ENCODE measurements at regions not wholly inside any gene's neighbourhood (a gene's known extent, or its start where the extent isn't known, plus 50 kb on each side); places are given as distances from the start of the nearest gene placed in this dataset.
"Not testable (repeated sequence)": the region's sequence is repeated elsewhere in the genome, so short reads cannot be mapped to it uniquely, and the experiment has no call there.

DNA sequence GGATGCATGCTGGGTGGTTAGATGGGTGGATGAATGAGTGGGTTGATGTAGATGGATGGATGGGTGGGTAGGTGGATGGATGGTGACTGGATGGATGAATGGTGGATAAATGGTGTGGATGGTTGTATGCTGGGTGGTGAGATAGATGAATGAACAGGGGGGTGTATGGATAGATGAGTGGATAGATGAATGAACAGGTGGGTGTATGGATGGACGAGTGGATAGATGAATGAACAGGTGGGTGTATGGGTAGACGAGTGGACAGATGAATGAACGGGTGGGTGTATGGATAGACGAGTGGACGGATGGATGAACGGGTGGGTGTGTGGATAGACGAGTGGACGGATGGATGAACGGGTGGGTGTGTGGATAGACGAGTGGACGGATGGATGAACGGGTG, 108.2 kb downstream of the NPIPB11 start:
- H2AFZ ChIP-seq (ENCODE audit: low read depth, low read length); H3K79me2 ChIP-seq (ENCODE audit: control insufficient read depth, insufficient read depth, low read length); H3K36me3 ChIP-seq (ENCODE audit: control insufficient read depth, insufficient read depth, low read length); H3K4me3 ChIP-seq; H3K4me1 ChIP-seq (replicated peaks in 1 of 2; ENCODE audit: control insufficient read depth in 2 of 2, insufficient read depth in 2 of 2, low read length in 2 of 2); DNase-seq (ENCODE audit: extremely low read depth in 1 of 4, low spot score in 3 of 4); H4K20me1 ChIP-seq (replicated peaks; ENCODE audit: control insufficient read depth, insufficient read depth, low read length); H3K27ac ChIP-seq (ENCODE audit: extremely low read depth, low read depth, low read length); H3K9me1 ChIP-seq (ENCODE audit: control insufficient read depth, insufficient read depth, low read length); H3K4me2 ChIP-seq (ENCODE audit: insufficient read depth, low read length); CTCF ChIA-PET (ENCODE audit: low intra/inter-chr PET ratio); POLR2A ChIA-PET; intact Hi-C loops (cut with micrococcal nuclease); H3K9ac ChIP-seq (ENCODE audit: insufficient read depth in 1 of 2, low read depth in 2 of 2, low read length in 2 of 2); H3K27me3 ChIP-seq (ENCODE audit: control insufficient read depth in 2 of 2, insufficient read depth in 2 of 2, low read length in 2 of 2); H3K9me3 ChIP-seq (replicated peaks; ENCODE audit: control insufficient read depth, insufficient read depth, low read depth, low read length); ATAC-seq; FAIRE-seq; BruUV-seq (replicated peaks); in situ Hi-C loops (cut with MboI): not testable (repeated sequence)
- TF ChIP-seq, protein P1, sequence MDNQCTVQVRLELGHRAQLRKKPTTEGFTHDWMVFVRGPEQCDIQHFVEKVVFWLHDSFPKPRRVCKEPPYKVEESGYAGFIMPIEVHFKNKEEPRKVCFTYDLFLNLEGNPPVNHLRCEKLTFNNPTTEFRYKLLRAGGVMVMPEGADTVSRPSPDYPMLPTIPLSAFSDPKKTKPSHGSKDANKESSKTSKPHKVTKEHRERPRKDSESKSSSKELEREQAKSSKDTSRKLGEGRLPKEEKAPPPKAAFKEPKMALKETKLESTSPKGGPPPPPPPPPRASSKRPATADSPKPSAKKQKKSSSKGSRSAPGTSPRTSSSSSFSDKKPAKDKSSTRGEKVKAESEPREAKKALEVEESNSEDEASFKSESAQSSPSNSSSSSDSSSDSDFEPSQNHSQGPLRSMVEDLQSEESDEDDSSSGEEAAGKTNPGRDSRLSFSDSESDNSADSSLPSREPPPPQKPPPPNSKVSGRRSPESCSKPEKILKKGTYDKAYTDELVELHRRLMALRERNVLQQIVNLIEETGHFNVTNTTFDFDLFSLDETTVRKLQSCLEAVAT (IDR thresholded peaks at IDR 0.05): peak in 1 of 2 experiments; percentile 65; a peak in 1 of 4 replicates
- 7% methylated on average over 3 of the region's 12 CpGs for WGBS (ENCODE audit: insufficient coverage, low coverage, missing lambda C conversion rate)

DNA sequence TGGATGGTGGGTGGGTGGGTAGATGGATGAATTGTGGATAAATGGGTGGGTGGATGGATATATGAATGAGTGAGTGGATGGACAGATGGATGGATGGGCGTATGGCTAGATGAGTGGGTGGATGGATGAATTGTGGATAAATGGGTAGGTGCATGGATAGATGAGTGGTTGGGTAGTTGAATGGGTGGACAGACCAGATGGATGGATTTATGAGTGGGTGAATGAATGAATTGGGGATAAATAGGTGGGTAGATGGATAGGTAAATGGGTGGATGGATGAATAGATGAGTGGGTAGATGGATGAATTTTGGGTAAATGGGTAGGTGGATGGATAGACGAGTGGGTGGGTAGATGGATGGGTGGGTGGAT, 108.7 kb downstream of the NPIPB11 start:
- CTCF ChIA-PET (ENCODE audit: low intra/inter-chr PET ratio); H3K79me2 ChIP-seq (ENCODE audit: control insufficient read depth, insufficient read depth, low read length): not testable (repeated sequence)
- WGBS (ENCODE audit: insufficient coverage, low coverage, missing lambda C conversion rate): 18% methylated on average over 1 of the region's 2 CpGs

GRCh38 chr16:29297144-29297808, 109.2 kb downstream of the NPIPB11 start:
- H3K9me3 ChIP-seq (replicated peaks; ENCODE audit: control insufficient read depth, insufficient read depth, low read depth, low read length); H3K27ac ChIP-seq (ENCODE audit: extremely low read depth, low read depth, low read length); H4K20me1 ChIP-seq (replicated peaks; ENCODE audit: control insufficient read depth, insufficient read depth, low read length); CTCF ChIA-PET (ENCODE audit: low intra/inter-chr PET ratio); H3K36me3 ChIP-seq (ENCODE audit: control insufficient read depth, insufficient read depth, low read length); intact Hi-C loops (cut with micrococcal nuclease); H2AFZ ChIP-seq (ENCODE audit: low read depth, low read length); DNase-seq (ENCODE audit: extremely low read depth in 1 of 4, low spot score in 3 of 4); H3K79me2 ChIP-seq (ENCODE audit: control insufficient read depth, insufficient read depth, low read length); H3K4me2 ChIP-seq (ENCODE audit: insufficient read depth, low read length); H3K27me3 ChIP-seq (ENCODE audit: control insufficient read depth in 2 of 2, insufficient read depth in 2 of 2, low read length in 2 of 2); BruUV-seq (replicated peaks); POLR2A ChIA-PET; in situ Hi-C loops (cut with MboI); ATAC-seq; H3K4me3 ChIP-seq; H3K9ac ChIP-seq (ENCODE audit: insufficient read depth in 1 of 2, low read depth in 2 of 2, low read length in 2 of 2); H3K9me1 ChIP-seq (ENCODE audit: control insufficient read depth, insufficient read depth, low read length): not testable (repeated sequence)
- peaks cover 7 to 16% of the 10 kb centered on the region in 2 experiments; a peak in 4 of 5 replicates for H3K4me1 ChIP-seq (replicated peaks in 1 of 2; ENCODE audit: control insufficient read depth in 2 of 2, insufficient read depth in 2 of 2, low read length in 2 of 2)
- 36% methylated on average over 16 of the region's 17 CpGs for WGBS (ENCODE audit: insufficient coverage, low coverage, missing lambda C conversion rate)
- peak; percentile 52 for FAIRE-seq

More for the DNA sequence above, 108.7 kb downstream of the NPIPB11 start:
- ATAC-seq; H3K9ac ChIP-seq (ENCODE audit: insufficient read depth in 1 of 2, low read depth in 2 of 2, low read length in 2 of 2); H3K27me3 ChIP-seq (ENCODE audit: control insufficient read depth in 2 of 2, insufficient read depth in 2 of 2, low read length in 2 of 2); H2AFZ ChIP-seq (ENCODE audit: low read depth, low read length); POLR2A ChIA-PET; H4K20me1 ChIP-seq (replicated peaks; ENCODE audit: control insufficient read depth, insufficient read depth, low read length); H3K9me1 ChIP-seq (ENCODE audit: control insufficient read depth, insufficient read depth, low read length); FAIRE-seq; DNase-seq (ENCODE audit: extremely low read depth in 1 of 4, low spot score in 3 of 4); intact Hi-C loops (cut with micrococcal nuclease); H3K36me3 ChIP-seq (ENCODE audit: control insufficient read depth, insufficient read depth, low read length); H3K4me2 ChIP-seq (ENCODE audit: insufficient read depth, low read length); in situ Hi-C loops (cut with MboI); H3K27ac ChIP-seq (ENCODE audit: extremely low read depth, low read depth, low read length); BruUV-seq (replicated peaks); H3K9me3 ChIP-seq (replicated peaks; ENCODE audit: control insufficient read depth, insufficient read depth, low read depth, low read length); H3K4me3 ChIP-seq: not testable (repeated sequence)
- TF ChIP-seq EHMT2 (IDR thresholded peaks at IDR 0.05): peak; percentile 55
- TF ChIP-seq EGR1 (conservative IDR thresholded peaks at IDR 0.05): peak; percentile 52
- peaks cover 7 to 15% of the 10 kb centered on the region in 2 experiments; a peak in 4 of 5 replicates for H3K4me1 ChIP-seq (replicated peaks in 1 of 2; ENCODE audit: control insufficient read depth in 2 of 2, insufficient read depth in 2 of 2, low read length in 2 of 2)

All from K562 (cell line).